RWPE1 (cell line): ENCODE measurements at regions not wholly inside any gene's neighbourhood (a gene's known extent, or its start where the extent isn't known, plus 50 kb on each side); places are given as distances from the start of the nearest gene placed in this dataset.

Experiments
- CTCF ChIA-PET: fragments of 350-600 bp; sonication (Branson Sonifier 250); formaldehyde crosslinking; extraction: SDS; loops from one replicate; lab custom pipeline; 2021; lab: Yijun Ruan, JAX
- POLR2A ChIA-PET: fragments of 400-600 bp; formaldehyde crosslinking; extraction: SDS; loops from one replicate; lab custom pipeline; 2020; ENCODE audit warnings: antibody characterized with exemption; ENCODE audit not compliant: low non-redundant PET; lab: Yijun Ruan, JAX
- DNase-seq: peaks from one replicate; pipeline ENCODE4 v3.0.0; 2012; ENCODE audit warnings: low spot score
- H3K27ac ChIP-seq: fragments of 450-650 bp; 2 replicates; pipeline ENCODE4 v1.5.1; 2017
- TF ChIP-seq, protein P1 (sequence below): fragments of 450-650 bp; conservative IDR thresholded peaks from 2 replicates; pipeline ENCODE4 v1.5.1; 2017; ENCODE audit warnings: low read depth, mild to moderate bottlenecking

DNA sequence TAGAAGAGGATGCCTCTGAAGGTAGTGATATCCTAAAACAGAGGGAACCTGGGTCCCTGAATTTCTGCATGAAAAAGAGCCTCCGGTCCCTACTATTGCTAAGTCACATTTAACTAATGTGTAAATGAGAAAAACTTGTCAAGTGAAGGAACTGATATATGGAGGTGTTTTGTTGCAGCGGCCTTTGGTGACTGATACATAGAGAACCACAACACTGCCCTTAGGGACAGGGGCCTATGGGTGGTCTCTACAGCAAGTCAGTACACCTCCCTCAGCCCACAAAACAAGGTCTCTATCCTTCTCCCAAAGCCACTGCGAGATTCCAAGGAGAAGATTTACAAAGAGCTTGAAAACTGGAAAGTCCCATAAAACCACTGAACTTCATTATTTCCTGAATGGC, 275.3 kb downstream of the SOX9 start:
- DNase-seq, result no peak
- TF ChIP-seq, protein P1, sequence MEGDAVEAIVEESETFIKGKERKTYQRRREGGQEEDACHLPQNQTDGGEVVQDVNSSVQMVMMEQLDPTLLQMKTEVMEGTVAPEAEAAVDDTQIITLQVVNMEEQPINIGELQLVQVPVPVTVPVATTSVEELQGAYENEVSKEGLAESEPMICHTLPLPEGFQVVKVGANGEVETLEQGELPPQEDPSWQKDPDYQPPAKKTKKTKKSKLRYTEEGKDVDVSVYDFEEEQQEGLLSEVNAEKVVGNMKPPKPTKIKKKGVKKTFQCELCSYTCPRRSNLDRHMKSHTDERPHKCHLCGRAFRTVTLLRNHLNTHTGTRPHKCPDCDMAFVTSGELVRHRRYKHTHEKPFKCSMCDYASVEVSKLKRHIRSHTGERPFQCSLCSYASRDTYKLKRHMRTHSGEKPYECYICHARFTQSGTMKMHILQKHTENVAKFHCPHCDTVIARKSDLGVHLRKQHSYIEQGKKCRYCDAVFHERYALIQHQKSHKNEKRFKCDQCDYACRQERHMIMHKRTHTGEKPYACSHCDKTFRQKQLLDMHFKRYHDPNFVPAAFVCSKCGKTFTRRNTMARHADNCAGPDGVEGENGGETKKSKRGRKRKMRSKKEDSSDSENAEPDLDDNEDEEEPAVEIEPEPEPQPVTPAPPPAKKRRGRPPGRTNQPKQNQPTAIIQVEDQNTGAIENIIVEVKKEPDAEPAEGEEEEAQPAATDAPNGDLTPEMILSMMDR, result no peak
- ChIA-PET POLR2A (no interaction called here), CTCF (no interaction called here)
- no peak overlapping the region for H3K27ac ChIP-seq

- no peak for DNase-seq
- no peak overlapping the region for H3K27ac ChIP-seq
- CTCF ChIA-PET, result interaction anchor here (0.7 kb wide), 1 partner anchor 1246 kb away, joined by 6 read pairs; no protein-coding TSS in a partner anchor
- POLR2A ChIA-PET, result no interaction called here
- TF ChIP-seq, protein P1, result no peak
Observed at GRCh38 chr17:72397223-72397667, 276.4 kb downstream of the SOX9 start.

DNA sequence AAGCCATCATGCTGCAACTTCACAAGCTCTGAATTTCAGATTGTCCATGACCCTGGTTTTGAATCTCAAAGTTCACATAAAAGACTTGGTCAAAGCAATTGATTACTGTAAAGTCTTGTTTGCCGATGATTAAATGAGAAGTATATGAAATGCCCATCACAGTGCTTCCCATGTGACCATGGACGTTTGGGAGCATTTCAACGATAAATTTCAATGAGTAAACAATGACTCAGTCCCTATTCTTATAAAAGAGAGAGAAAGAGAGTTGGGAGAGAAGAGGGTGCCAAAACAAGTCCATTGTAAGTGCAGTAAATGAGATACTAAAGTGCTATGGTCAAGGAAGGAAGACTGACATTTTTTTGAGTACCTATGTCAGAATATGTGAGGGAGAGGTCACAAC, 276.9 kb downstream of the SOX9 start:
- no peak overlapping the region for H3K27ac ChIP-seq
- TF ChIP-seq, protein P1, result no peak
- CTCF ChIA-PET, result interaction anchor here (0.7 kb wide), 1 partner anchor 1246 kb away, joined by 6 read pairs; no protein-coding TSS in a partner anchor
- POLR2A ChIA-PET, result no interaction called here
- no peak for DNase-seq

DNA sequence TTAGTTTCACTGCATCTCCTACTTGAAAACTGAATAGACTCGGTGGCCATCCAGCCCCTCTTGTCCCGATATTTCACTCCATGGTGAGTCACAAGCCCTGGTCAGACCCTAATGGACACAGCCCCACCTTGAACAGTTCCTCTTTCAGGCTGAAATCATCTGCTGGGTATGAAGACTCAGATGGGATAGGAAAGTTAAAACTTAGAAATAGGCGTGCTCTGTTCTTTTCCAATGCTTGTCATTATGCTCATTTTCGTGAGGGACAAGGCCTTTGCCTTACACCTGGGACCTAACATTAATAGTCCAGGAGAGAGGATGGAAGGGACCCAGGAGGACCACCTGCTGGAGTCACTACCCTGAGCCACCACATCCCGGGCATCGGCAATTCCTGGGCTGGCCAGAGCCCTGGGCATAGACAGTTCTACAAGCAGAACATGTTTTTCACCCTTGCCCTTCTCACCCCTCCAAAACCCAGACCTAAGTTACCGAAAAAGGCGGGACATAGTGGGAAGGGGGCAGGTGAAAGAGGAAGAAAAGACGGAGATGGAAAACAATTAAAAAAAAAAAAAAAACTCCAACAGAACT, 278.3 kb downstream of the SOX9 start:
- TF ChIP-seq, protein P1, result no peak
- ChIA-PET POLR2A (no interaction called here), CTCF (no interaction called here)
- no peak for DNase-seq
- no peak overlapping the region for H3K27ac ChIP-seq

GRCh38 chr17:72399608-72400487, 279.0 kb downstream of the SOX9 start:
- POLR2A ChIA-PET, result no interaction called here
- no peak overlapping the region for H3K27ac ChIP-seq
- TF ChIP-seq, protein P1, result no peak
- CTCF ChIA-PET, result no interaction called here
- no peak for DNase-seq

DNA sequence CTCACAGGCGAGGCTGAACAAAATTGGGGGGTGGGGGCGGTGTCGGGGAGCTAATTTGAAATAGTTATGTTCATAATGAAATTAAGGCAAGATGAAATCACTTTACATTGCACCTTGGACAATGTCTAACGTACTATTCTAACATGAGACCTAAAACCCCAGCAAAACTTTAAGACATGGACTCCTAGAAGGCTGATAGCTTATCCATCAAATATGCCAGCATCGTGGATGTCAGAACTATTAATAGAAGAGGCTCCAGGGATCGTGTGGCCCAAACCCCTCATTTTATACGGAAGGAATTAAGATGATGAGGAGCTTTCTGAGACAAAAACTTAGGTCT, 279.6 kb downstream of the SOX9 start:
- POLR2A ChIA-PET, result no interaction called here
- no peak overlapping the region for H3K27ac ChIP-seq
- TF ChIP-seq, protein P1, result no peak
- no peak for DNase-seq
- CTCF ChIA-PET, result no interaction called here
